Caco-2 (cell line): ENCODE measurements at regions not wholly inside any gene's neighbourhood (a gene's known extent, or its start where the extent isn't known, plus 50 kb on each side); places are given as distances from the start of the nearest gene placed in this dataset.

ENCODE experiments used
- BruUV-seq: library from RNA; stranded (reverse); fragments of 400-500 nt; replicated peaks from 2 replicates; lab custom pipeline; 2021; lab: Mats Ljungman, UMichigan
- CTCF ChIA-PET: fragments of 300-600 bp; sonication (Branson Sonifier 250); formaldehyde crosslinking; loops from one replicate; lab custom pipeline; 2022; ENCODE audit warnings: antibody characterized with exemption; lab: Charles Lee
- POLR2A ChIA-PET: fragments of 300-600 bp; sonication (Branson Sonifier 250); formaldehyde crosslinking; loops from one replicate; lab custom pipeline; 2022; ENCODE audit warnings: antibody characterized with exemption; lab: Charles Lee
- DNase-seq, 2 experiments: peaks; one replicate each; pipeline versions ENCODE4 v3.0.0 to v3.0.0-alpha.2; 2020 to 2022
- H3K27me3 ChIP-seq: replicated peaks from 2 replicates; pipeline ENCODE4 v1.6.0; 2011; ENCODE audit warnings: low read length; ENCODE audit not compliant: control insufficient read depth, insufficient read depth
- H3K36me3 ChIP-seq: 2 replicates; pipeline ENCODE4 v1.5.1; 2011; ENCODE audit warnings: low read length; ENCODE audit not compliant: control insufficient read depth, insufficient read depth
- H3K4me1 ChIP-seq: fragments of 250-450 bp; sonication (Bioruptor Pico); 2 replicates; pipeline ENCODE4 v1.5.1; 2020; ENCODE audit warnings: mild to moderate bottlenecking
- H3K4me3 ChIP-seq: 2 replicates; pipeline ENCODE4 v1.5.1; 2011; ENCODE audit warnings: low read depth, mild to moderate bottlenecking, control low read depth, low read length
- H3K9me3 ChIP-seq: fragments of 250-450 bp; sonication (Bioruptor Pico); 2 replicates; pipeline ENCODE4 v1.5.1; 2020; ENCODE audit warnings: mild to moderate bottlenecking, moderate library complexity
- H3K27ac Mint-ChIP-seq: one replicate; pipeline ENCODE4 v1.8.0; 2022; ENCODE audit warnings: mixed read lengths; ENCODE audit not compliant: unreplicated experiment
- H3K27me3 Mint-ChIP-seq: one replicate; pipeline ENCODE4 v1.8.0; 2022; ENCODE audit warnings: mixed read lengths; ENCODE audit not compliant: insufficient read depth, unreplicated experiment
- H3K36me3 Mint-ChIP-seq: one replicate; pipeline ENCODE4 v1.8.0; 2022; ENCODE audit warnings: mild to moderate bottlenecking, mixed read lengths; ENCODE audit not compliant: insufficient read depth, unreplicated experiment
- H3K4me1 Mint-ChIP-seq: one replicate; pipeline ENCODE4 v1.8.0; 2022; ENCODE audit warnings: low read depth, mixed read lengths; ENCODE audit not compliant: unreplicated experiment
- H3K4me3 Mint-ChIP-seq: one replicate; pipeline ENCODE4 v1.8.0; 2022; ENCODE audit warnings: mild to moderate bottlenecking, moderate library complexity, mixed read lengths; ENCODE audit not compliant: unreplicated experiment
- H3K9me3 Mint-ChIP-seq: one replicate; pipeline ENCODE4 v1.8.0; 2022; ENCODE audit warnings: mixed read lengths; ENCODE audit not compliant: unreplicated experiment
- CTCF ChIP-seq, 2 experiments: fragments of 200-600 bp in 1 of 2; IDR thresholded peaks; 1 replicate in 1 of 2; 2 replicates in 1 of 2; pipeline versions ENCODE4 v1.5.1 to v1.8.0; 2011 to 2022; ENCODE audit warnings: antibody characterized with exemption in 1 of 2, control low read depth in 1 of 2, inconsistent platforms in 1 of 2, low read depth in 1 of 2, low read length in 1 of 2, mild to moderate bottlenecking in 1 of 2, moderate library complexity in 1 of 2; ENCODE audit not compliant: insufficient read depth in 1 of 2, severe bottlenecking in 1 of 2, unreplicated experiment in 1 of 2
- intact Hi-C: fragments of 100-400 bp; cut with micrococcal nuclease; formaldehyde crosslinking; loops from one replicate; pipeline ENCODE4 v1.10.0; 2022; ENCODE audit not compliant: unreplicated experiment

GRCh38 chr5:133763744-133764143, 151.4 kb upstream of the FSTL4 start:
- Mint-ChIP-seq H3K27me3 (no peaks in the 10 kb centered on the region), H3K36me3 (no peaks in the 10 kb centered on the region), H3K27ac (peak overlapping the region; percentile 70), H3K4me3 (no peak overlapping the region), H3K9me3 (no peaks in the 10 kb centered on the region), H3K4me1 (peaks cover 12% of the 10 kb centered on the region)
- intact Hi-C loops = no loop called here
- CTCF ChIA-PET = interaction anchor here (0.6 to 1.1 kb wide), 2 partner anchors 9 to 351 kb away, joined by 5 to 7 read pairs; partner anchors contain the start of gene TCF7
- H3K4me1 ChIP-seq = peaks cover 17% of the 10 kb centered on the region
- no TSS peak for BruUV-seq
- POLR2A ChIA-PET = no interaction called here
- DNase-seq = no peak
- H3K27me3 ChIP-seq = no peaks in the 10 kb centered on the region
- no peak overlapping the region for H3K4me3 ChIP-seq
- H3K9me3 ChIP-seq = no peaks in the 10 kb centered on the region
- no peaks in the 10 kb centered on the region for H3K36me3 ChIP-seq
- TF ChIP-seq CTCF (IDR thresholded peaks at IDR 0.05; ENCODE audit: insufficient read depth in 1 of 2, low read depth in 1 of 2, low read length in 1 of 2, severe bottlenecking in 1 of 2, unreplicated experiment in 1 of 2) = no peak

DNA sequence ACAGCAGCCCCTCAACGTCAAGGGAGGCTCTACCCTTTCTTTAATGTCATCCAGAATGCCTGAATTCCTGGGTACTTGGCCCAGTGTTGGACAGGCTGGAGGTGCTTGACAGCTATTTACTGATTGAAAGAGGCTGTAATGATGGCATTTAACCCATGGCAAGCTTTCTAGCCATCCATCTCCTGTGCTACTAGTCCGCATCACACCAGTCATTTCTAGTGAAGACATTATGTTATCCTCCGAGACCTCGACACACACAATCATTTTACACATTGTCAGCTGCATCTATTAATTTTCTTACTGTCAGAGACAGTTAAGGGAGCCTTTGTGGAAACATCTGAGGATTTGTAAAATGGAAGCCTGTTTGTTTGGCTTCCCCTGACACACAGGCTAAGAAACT, 149.3 kb upstream of the FSTL4 start:
- intact Hi-C loops = no loop called here
- POLR2A ChIA-PET = no interaction called here
- Histone ChIP-seq H3K36me3 (no peaks in the 10 kb centered on the region), H3K4me1 (peaks cover 17% of the 10 kb centered on the region), H3K4me3 (no peak overlapping the region), H3K9me3 (no peaks in the 10 kb centered on the region), H3K27me3 (no peaks in the 10 kb centered on the region)
- peaks cover 12% of the 10 kb centered on the region for H3K4me1 Mint-ChIP-seq
- CTCF ChIA-PET = no interaction called here
- no peaks in the 10 kb centered on the region for H3K36me3 Mint-ChIP-seq
- no peak overlapping the region for H3K4me3 Mint-ChIP-seq
- no TSS peak for BruUV-seq
- no peak overlapping the region for H3K27ac Mint-ChIP-seq
- TF ChIP-seq CTCF (IDR thresholded peaks at IDR 0.05; ENCODE audit: insufficient read depth in 1 of 2, low read depth in 1 of 2, low read length in 1 of 2, severe bottlenecking in 1 of 2, unreplicated experiment in 1 of 2) = no peak
- no peak for DNase-seq
- no peaks in the 10 kb centered on the region for H3K27me3 Mint-ChIP-seq
- no peaks in the 10 kb centered on the region for H3K9me3 Mint-ChIP-seq

DNA sequence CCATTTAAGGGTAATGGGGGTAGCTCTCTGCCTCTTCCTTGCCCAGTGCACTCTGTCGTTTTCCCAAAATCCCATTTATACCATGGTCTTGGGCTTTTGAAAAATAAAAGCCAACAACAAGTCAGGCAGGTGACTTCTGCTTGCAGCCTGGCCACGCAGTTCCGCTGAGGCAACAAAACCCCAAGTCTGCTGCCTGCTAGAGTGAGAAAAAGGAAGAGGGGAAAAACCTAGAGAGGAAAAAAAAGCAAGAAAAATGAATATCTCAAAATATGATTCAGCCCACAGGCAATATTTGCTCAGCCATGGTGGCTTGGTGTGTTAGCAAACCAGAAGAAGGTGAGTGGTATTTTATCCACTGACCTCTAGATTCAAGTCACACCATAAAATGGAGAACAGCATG, 148.2 kb upstream of the FSTL4 start:
- no peaks in the 10 kb centered on the region for H3K36me3 Mint-ChIP-seq
- POLR2A ChIA-PET = no interaction called here
- TF ChIP-seq CTCF (IDR thresholded peaks at IDR 0.05; ENCODE audit: insufficient read depth in 1 of 2, low read depth in 1 of 2, low read length in 1 of 2, severe bottlenecking in 1 of 2, unreplicated experiment in 1 of 2) = no peak
- no peaks in the 10 kb centered on the region for H3K9me3 ChIP-seq
- H3K27me3 Mint-ChIP-seq = peaks cover 6% of the 10 kb centered on the region
- no TSS peak for BruUV-seq
- H3K36me3 ChIP-seq = no peaks in the 10 kb centered on the region
- H3K4me3 ChIP-seq = no peak overlapping the region
- DNase-seq = no peak
- H3K9me3 Mint-ChIP-seq = no peaks in the 10 kb centered on the region
- H3K4me3 Mint-ChIP-seq = no peak overlapping the region
- no peak overlapping the region for H3K27ac Mint-ChIP-seq
- H3K27me3 ChIP-seq = no peaks in the 10 kb centered on the region; the same call in 1 of the 2 replicates
- peaks cover 10% of the 10 kb centered on the region for H3K4me1 Mint-ChIP-seq
- CTCF ChIA-PET = no interaction called here
- intact Hi-C loops = no loop called here
- H3K4me1 ChIP-seq = peaks cover 17% of the 10 kb centered on the region
